GM20000 (cell line): ENCODE measurements at regions not wholly inside any gene's neighbourhood (a gene's known extent, or its start where the extent isn't known, plus 50 kb on each side); places are given as distances from the start of the nearest gene placed in this dataset.

ENCODE experiments used
- DNase-seq: peaks from one replicate; pipeline ENCODE4 v3.0.0; 2012; ENCODE audit warnings: low spot score
- TF ChIP-seq, protein P1 (sequence below): IDR thresholded peaks from 2 replicates; pipeline ENCODE4 v1.5.1; 2012; ENCODE audit warnings: mild to moderate bottlenecking, control low read depth; ENCODE audit errors: extremely low read depth, missing control alignments

DNA sequence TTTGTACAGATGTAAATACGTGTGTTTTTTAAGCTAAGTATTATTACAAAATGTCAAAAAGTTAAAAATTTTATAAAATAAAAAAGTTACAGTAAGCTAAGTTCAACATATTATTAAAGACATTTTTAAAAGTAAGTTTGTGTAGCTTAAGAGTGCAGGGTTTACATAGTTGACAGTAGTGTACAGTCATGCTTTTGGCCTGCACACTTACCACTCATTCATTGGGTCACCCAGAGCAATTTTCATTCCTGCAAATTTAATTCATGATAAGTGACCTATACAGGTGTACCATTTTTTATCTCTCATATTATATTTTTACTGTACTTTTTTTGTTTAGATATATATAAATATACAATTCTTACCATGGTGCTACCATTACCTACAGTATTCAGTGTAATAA is 769.9 kb upstream of the SLITRK6 start:
- DNase-seq = no peak
- TF ChIP-seq, protein P1, sequence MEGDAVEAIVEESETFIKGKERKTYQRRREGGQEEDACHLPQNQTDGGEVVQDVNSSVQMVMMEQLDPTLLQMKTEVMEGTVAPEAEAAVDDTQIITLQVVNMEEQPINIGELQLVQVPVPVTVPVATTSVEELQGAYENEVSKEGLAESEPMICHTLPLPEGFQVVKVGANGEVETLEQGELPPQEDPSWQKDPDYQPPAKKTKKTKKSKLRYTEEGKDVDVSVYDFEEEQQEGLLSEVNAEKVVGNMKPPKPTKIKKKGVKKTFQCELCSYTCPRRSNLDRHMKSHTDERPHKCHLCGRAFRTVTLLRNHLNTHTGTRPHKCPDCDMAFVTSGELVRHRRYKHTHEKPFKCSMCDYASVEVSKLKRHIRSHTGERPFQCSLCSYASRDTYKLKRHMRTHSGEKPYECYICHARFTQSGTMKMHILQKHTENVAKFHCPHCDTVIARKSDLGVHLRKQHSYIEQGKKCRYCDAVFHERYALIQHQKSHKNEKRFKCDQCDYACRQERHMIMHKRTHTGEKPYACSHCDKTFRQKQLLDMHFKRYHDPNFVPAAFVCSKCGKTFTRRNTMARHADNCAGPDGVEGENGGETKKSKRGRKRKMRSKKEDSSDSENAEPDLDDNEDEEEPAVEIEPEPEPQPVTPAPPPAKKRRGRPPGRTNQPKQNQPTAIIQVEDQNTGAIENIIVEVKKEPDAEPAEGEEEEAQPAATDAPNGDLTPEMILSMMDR = no peak

DNA sequence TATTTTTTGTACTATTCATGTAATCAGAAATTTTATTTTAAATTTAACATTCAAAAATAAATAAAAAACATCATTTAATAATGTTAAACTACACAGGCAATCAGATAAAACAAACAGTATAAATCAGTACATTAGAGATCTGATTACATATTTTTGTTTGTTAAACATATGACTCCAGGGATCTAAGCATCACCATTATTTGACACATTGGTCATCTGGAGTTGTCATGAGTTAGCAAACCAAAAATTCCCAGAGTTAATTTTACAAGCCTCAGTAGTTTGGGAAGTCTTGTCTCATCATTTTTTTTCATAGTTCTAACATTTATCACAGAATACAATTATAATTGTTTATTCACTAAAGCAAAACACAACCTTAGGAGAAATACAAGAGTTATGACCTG is 770.8 kb upstream of the SLITRK6 start:
- no peak for DNase-seq
- TF ChIP-seq, protein P1 = no peak

DNA sequence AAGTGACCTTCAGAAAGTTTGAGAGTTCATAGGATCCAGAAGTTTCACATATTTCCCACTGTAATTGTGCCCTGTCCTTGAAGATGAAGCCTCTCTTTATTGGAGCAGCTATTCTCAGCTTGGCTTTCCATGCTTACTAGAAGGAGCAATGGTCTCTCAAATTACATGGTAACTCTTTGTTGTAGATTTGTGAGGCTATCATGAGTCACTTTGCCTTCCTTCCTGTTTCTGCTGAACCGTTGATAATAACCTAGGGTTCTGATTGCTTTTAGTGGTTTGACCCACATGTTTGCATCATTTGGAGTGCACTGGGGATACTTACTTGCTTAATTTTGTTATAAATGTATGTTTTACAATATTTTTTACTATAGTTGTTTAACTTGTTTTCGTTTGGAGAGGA is 772.9 kb upstream of the SLITRK6 start:
- TF ChIP-seq, protein P1 = no peak
- no peak for DNase-seq

DNA sequence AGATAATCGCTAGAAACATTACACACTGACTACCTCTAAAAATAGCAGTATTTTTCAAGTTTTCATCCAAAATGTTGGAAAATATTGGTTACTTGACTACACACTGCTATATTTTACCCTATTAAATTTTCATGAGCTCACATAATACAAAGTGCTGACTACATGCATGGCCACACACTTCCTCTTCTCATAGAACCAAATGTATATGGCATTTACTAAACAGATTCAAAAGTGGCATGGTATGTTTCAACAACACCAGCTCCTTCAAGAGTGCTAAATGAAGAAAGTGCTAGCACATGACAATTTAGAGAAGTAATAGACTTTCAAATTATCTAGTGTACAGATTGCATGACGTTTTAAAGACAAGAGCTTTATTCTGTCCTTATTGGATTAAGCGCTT is 780.4 kb upstream of the SLITRK6 start:
- TF ChIP-seq, protein P1 = no peak

DNA sequence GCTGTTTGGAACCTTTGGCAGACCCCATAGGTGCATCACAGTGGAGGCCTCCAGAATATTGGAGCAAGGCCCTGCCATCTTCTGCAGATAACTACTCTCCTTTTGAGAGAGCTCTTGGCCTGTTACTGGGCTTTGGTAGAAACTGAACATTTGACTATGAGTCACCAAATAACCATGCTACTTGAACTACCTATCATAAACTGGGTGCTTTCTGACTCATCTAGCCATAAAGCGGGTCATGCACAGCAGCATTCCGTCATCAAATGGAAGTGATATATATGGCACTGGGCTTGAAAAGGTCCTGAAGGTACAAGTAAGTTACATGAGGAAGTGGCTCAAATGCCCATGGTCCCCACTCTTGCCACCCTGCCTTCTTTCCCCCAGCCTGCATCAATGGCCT is 782.5 kb upstream of the SLITRK6 start:
- no peak for DNase-seq
- TF ChIP-seq, protein P1 = no peak

More for the DNA sequence above, 780.4 kb upstream of the SLITRK6 start:
- DNase-seq = no peak

DNA sequence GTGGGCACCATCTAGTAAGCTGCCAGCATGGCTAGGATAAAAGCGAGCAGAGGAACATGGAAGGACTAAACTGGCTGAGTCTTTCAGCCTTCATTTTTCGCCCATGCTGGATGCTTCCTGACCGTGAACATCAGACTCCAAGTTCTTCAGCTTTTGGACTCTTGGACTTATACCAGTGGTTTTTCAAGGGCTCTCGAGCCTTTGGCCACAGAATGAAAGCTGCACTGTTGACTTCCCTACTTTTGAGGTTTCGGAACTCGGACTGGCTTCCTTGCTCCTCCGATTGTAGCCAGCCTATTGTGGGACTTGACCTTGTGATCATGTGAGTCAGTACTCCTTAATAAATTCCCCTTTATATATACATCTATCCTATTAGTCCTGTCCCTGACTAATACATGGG is 785.1 kb upstream of the SLITRK6 start:
- TF ChIP-seq, protein P1 = no peak
- no peak for DNase-seq

DNA sequence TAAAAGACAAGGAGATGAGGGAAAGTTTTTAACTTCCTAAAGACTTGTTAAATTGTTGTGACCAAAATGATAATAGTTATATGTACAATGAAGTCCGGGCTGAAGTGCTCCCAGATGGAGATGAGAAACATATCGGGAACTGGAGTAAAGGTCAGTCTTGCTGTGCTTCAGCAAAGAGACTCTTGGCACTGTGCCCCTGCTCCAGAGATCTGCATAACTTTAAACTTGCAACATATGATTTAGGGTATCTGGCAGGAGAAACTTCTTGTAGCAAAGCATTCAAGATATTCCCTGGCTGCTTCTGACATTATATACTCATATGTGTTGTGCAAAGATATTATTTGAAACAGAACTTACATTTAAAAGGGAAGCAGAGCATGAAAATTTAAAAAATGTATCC is 786.6 kb upstream of the SLITRK6 start:
- no peak for DNase-seq
- TF ChIP-seq, protein P1 = no peak
